Trophoblast cell (in vitro differentiated cells and primary cell): ENCODE measurements at regions not wholly inside any gene's neighbourhood (a gene's known extent, or its start where the extent isn't known, plus 50 kb on each side); places are given as distances from the start of the nearest gene placed in this dataset.

Experiments used
- DNase-seq, 2 donors: peaks; one replicate each; pipeline ENCODE4 v3.0.0-alpha.2; 2016
- H2AFZ ChIP-seq: 2 replicates; pipeline ENCODE4 v1.6.1; 2013; ENCODE audit warnings: low read length, moderate library complexity, mild to moderate bottlenecking; ENCODE audit not compliant: insufficient read depth, poor library complexity
- H2AK5ac ChIP-seq: 2 replicates; pipeline ENCODE4 v1.6.1; 2013; ENCODE audit warnings: mild to moderate bottlenecking, low read length
- H2BK120ac ChIP-seq: 2 replicates; pipeline ENCODE4 v1.6.1; 2013; ENCODE audit warnings: low read length, mild to moderate bottlenecking, moderate library complexity; ENCODE audit not compliant: insufficient read depth, poor library complexity
- H2BK12ac ChIP-seq: 2 replicates; pipeline ENCODE4 v1.6.1; 2013; ENCODE audit warnings: mild to moderate bottlenecking, low read length, moderate library complexity
- H2BK5ac ChIP-seq: 2 replicates; pipeline ENCODE4 v1.6.1; 2013; ENCODE audit warnings: low read length, low read depth, moderate library complexity, mild to moderate bottlenecking; ENCODE audit not compliant: poor library complexity
- H3K14ac ChIP-seq: 2 replicates; pipeline ENCODE4 v1.6.1; 2013; ENCODE audit warnings: mild to moderate bottlenecking, low read length
- H3K18ac ChIP-seq: 2 replicates; pipeline ENCODE4 v1.6.1; 2013; ENCODE audit warnings: mild to moderate bottlenecking, low read length
- H3K23ac ChIP-seq: 2 replicates; pipeline ENCODE4 v1.6.1; 2013; ENCODE audit warnings: low read length
- H3K27ac ChIP-seq: 2 replicates; pipeline ENCODE4 v1.5.1; 2013; ENCODE audit warnings: low read depth, mild to moderate bottlenecking, inconsistent platforms, low read length, moderate library complexity
- H3K27me3 ChIP-seq: 2 replicates; pipeline ENCODE4 v1.6.1; 2013; ENCODE audit warnings: inconsistent platforms, mild to moderate bottlenecking, low read length, moderate library complexity; ENCODE audit not compliant: insufficient read depth
- H3K36me3 ChIP-seq, 2 experiments: 1 replicate in 1 of 2; 2 replicates in 1 of 2; pipeline ENCODE4 v1.6.1; 2013; ENCODE audit warnings: low read length in 2 of 2, mild to moderate bottlenecking in 2 of 2, moderate library complexity in 1 of 2; ENCODE audit not compliant: insufficient read depth in 2 of 2, control insufficient read depth in 1 of 2
- H3K4ac ChIP-seq: 2 replicates; pipeline ENCODE4 v1.6.1; 2013; ENCODE audit warnings: low read depth, mild to moderate bottlenecking, low read length, moderate library complexity
- H3K4me1 ChIP-seq, 2 experiments: 1 replicate in 1 of 2; 2 replicates in 1 of 2; pipeline ENCODE4 v1.6.1; 2013; ENCODE audit warnings: low read length in 2 of 2, mild to moderate bottlenecking in 2 of 2, moderate library complexity in 1 of 2; ENCODE audit not compliant: insufficient read depth in 2 of 2, control insufficient read depth in 1 of 2
- H3K4me2 ChIP-seq: 2 replicates; pipeline ENCODE4 v1.6.1; 2013; ENCODE audit warnings: inconsistent platforms, mild to moderate bottlenecking, low read length, moderate library complexity
- H3K4me3 ChIP-seq: 2 replicates; pipeline ENCODE4 v1.5.1; 2013; ENCODE audit warnings: mild to moderate bottlenecking, low read depth, low read length, inconsistent platforms
- H3K79me1 ChIP-seq: one replicate; pipeline ENCODE4 v1.6.1; 2013; ENCODE audit warnings: low read length
- H3K79me2 ChIP-seq: 2 replicates; pipeline ENCODE4 v1.6.1; 2013; ENCODE audit warnings: low read length, mild to moderate bottlenecking; ENCODE audit not compliant: control insufficient read depth, insufficient read depth, poor library complexity
- H3K9ac ChIP-seq: 2 replicates; pipeline ENCODE4 v1.6.1; 2013; ENCODE audit warnings: mild to moderate bottlenecking, low read length
- H3K9me3 ChIP-seq: 2 replicates; pipeline ENCODE4 v1.6.1; 2013; ENCODE audit warnings: low read depth, mild to moderate bottlenecking, control low read depth, inconsistent platforms, low read length; ENCODE audit not compliant: insufficient read depth
- H4K12ac ChIP-seq: 2 replicates; pipeline ENCODE4 v1.6.1; 2013; ENCODE audit warnings: low read depth, mild to moderate bottlenecking, low read length, moderate library complexity
- H4K8ac ChIP-seq: 2 replicates; pipeline ENCODE4 v1.6.1; 2013; ENCODE audit warnings: low read depth, mild to moderate bottlenecking, low read length, moderate library complexity
- H4K91ac ChIP-seq: one replicate; pipeline ENCODE4 v1.6.1; 2013; ENCODE audit warnings: low read depth, mild to moderate bottlenecking, low read length, moderate library complexity
- WGBS: extraction: QIAGEN DNeasy Blood & Tissue Kit; methylation state at CpG from one replicate; pipeline ENCODE4 v1.1.7; 2013; ENCODE audit warnings: missing lambda C conversion rate; ENCODE audit not compliant: insufficient read length, insufficient coverage; ENCODE audit errors: extremely low coverage; 5-methylcytosine and 5-hydroxymethylcytosine counted together

GRCh38 chr4:79632114-79632513, 224.1 kb upstream of the GK2 start:
- Histone ChIP-seq H3K23ac (no peak overlapping the region), H3K4me3 (no peak overlapping the region), H3K18ac (no peak overlapping the region), H3K14ac (no peak overlapping the region), H3K79me1 (no peaks in the 10 kb centered on the region), H2BK120ac (no peak overlapping the region), H3K27me3 (no peaks in the 10 kb centered on the region), H3K27ac (no peak overlapping the region), H3K4ac (no peak overlapping the region), H3K36me3 (no peaks in the 10 kb centered on the region), H2BK5ac (no peak overlapping the region), H3K9me3 (no peaks in the 10 kb centered on the region), H3K9ac (no peak overlapping the region), H3K4me1 (no peaks in the 10 kb centered on the region), H4K91ac (no peak overlapping the region), H4K12ac (no peak overlapping the region), H4K8ac (no peak overlapping the region), H2AK5ac (no peak overlapping the region), H3K79me2 (no peaks in the 10 kb centered on the region), H2BK12ac (no peak overlapping the region), H2AFZ (no peak overlapping the region), H3K4me2 (no peak overlapping the region)
- WGBS: no CpG with 5 or more reads among the region's 3 CpGs
- DNase-seq: peak; percentile 79 to 81

DNA sequence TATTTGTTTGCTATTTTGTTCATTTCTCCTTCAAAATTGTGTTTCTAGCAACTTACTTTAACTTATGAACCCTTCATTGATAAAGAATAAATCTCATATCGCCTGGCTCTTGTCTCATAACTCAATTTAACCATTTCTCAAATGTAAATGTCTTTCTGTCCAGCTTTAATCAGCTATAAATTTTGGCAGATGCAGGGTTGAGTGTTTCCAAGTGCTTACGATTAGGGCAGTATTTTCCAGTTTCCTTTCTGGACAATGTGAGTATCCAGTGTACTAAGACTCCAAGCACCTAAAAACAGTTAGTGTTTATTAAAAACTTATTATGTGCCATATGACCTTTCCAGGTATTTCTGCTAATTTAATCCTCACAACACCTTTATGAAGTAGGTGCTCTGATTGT, 218.6 kb upstream of the GK2 start:
- Histone ChIP-seq H3K9ac (no peak overlapping the region), H3K79me1 (no peaks in the 10 kb centered on the region), H3K23ac (no peak overlapping the region), H3K79me2 (no peaks in the 10 kb centered on the region), H2AFZ (no peak overlapping the region), H2AK5ac (no peak overlapping the region), H3K36me3 (no peaks in the 10 kb centered on the region), H2BK5ac (no peak overlapping the region), H3K14ac (no peak overlapping the region), H3K27me3 (no peaks in the 10 kb centered on the region), H3K18ac (no peak overlapping the region), H4K8ac (no peak overlapping the region), H3K4me2 (no peak overlapping the region), H3K4me3 (no peak overlapping the region), H3K27ac (no peak overlapping the region), H2BK12ac (no peak overlapping the region), H4K12ac (no peak overlapping the region), H3K4ac (no peak overlapping the region), H3K9me3 (no peaks in the 10 kb centered on the region), H4K91ac (no peak overlapping the region), H2BK120ac (no peak overlapping the region), H3K4me1 (no peaks in the 10 kb centered on the region)
- no CpG with 5 or more reads among the region's 2 CpGs for WGBS
- DNase-seq: no peak

DNA sequence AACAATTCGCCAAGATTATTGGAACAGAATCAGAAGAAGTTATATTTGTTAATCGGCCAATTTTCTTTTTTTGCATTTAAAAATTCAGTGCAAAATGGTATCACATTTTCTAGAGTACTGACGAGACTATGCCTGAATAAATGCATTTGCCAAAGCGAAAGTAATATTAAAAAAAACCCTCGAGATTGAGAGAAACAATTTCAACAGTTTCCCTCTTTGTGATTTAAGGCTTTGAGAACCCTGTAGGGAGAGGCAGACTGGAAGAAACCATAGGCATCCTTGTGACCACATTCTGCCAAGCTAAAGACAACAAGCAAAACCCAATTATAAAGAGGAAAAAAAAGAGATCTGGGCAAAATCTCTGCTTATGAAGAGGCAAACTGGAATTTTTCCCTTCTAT, 218.1 kb upstream of the GK2 start:
- Histone ChIP-seq H3K4me3 (no peak overlapping the region), H3K9ac (no peak overlapping the region), H3K14ac (no peak overlapping the region), H4K8ac (no peak overlapping the region), H2AFZ (no peak overlapping the region), H3K18ac (no peak overlapping the region), H2AK5ac (no peak overlapping the region), H2BK5ac (no peak overlapping the region), H3K9me3 (no peaks in the 10 kb centered on the region), H3K79me1 (no peaks in the 10 kb centered on the region), H3K23ac (no peak overlapping the region), H3K4me2 (no peak overlapping the region), H4K12ac (no peak overlapping the region), H2BK12ac (no peak overlapping the region), H3K4me1 (no peaks in the 10 kb centered on the region), H3K79me2 (no peaks in the 10 kb centered on the region), H2BK120ac (no peak overlapping the region), H3K36me3 (no peaks in the 10 kb centered on the region), H4K91ac (no peak overlapping the region), H3K27me3 (no peaks in the 10 kb centered on the region), H3K27ac (no peak overlapping the region), H3K4ac (no peak overlapping the region)
- WGBS: no CpG with 5 or more reads among the region's 5 CpGs
- no peak for DNase-seq

DNA sequence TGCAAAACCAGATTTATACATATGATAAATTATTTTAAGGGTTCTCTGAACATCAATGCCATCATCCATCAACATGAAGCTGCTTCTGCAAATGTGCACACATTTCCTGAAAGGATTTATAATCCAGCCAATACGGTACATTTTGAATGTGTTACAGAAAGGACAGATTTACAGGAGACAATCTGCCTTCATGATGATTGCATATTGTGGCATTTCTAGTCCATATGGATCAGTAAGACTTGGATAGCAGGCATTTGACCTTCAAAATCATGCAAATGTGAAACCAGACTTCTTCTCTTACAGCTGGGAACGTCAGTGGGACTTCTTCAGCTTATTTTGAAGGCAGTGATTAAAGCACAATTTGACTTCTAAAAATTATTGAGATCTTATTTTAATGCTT, 217.3 kb upstream of the GK2 start:
- Histone ChIP-seq H4K91ac (no peak overlapping the region), H3K4me3 (no peak overlapping the region), H2AFZ (no peak overlapping the region), H3K27ac (no peak overlapping the region), H3K79me2 (no peaks in the 10 kb centered on the region), H2BK12ac (no peak overlapping the region), H3K14ac (no peak overlapping the region), H3K9ac (no peak overlapping the region), H3K79me1 (no peaks in the 10 kb centered on the region), H2AK5ac (no peak overlapping the region), H3K9me3 (no peaks in the 10 kb centered on the region), H3K36me3 (no peaks in the 10 kb centered on the region), H3K4ac (no peak overlapping the region), H3K4me1 (no peaks in the 10 kb centered on the region), H2BK5ac (no peak overlapping the region), H4K8ac (no peak overlapping the region), H3K4me2 (no peak overlapping the region), H3K23ac (no peak overlapping the region), H3K27me3 (no peaks in the 10 kb centered on the region), H3K18ac (no peak overlapping the region), H4K12ac (no peak overlapping the region), H2BK120ac (no peak overlapping the region)
- WGBS: no CpG with 5 or more reads among the region's 2 CpGs
- DNase-seq: no peak
